GM12878 (cell line): ENCODE measurements at regions not wholly inside any gene's neighbourhood (a gene's known extent, or its start where the extent isn't known, plus 50 kb on each side); places are given as distances from the start of the nearest gene placed in this dataset.

Source experiments
- ATAC-seq: fragments of 200-7000 bp; cut with Tn5 transposase; 3 replicates; pipeline ENCODE4 v1.9.1; 2020; ENCODE audit warnings: mild to moderate bottlenecking, moderate library complexity
- BruUV-seq: library from RNA; stranded (reverse); fragments of 400-500 nt; replicated peaks from 2 replicates; lab custom pipeline; 2021; lab: Mats Ljungman, UMichigan
- CTCF ChIA-PET: fragments of 300-600 bp; sonication (Branson Sonifier 250); formaldehyde crosslinking; extraction: SDS; loops from one replicate; lab custom pipeline; 2021; ENCODE audit warnings: inconsistent platforms; lab: Yijun Ruan, JAX
- POLR2A ChIA-PET: fragments of 350-600 bp; formaldehyde crosslinking; extraction: SDS; loops from one replicate; lab custom pipeline; 2021; ENCODE audit warnings: inconsistent platforms; lab: Charles Lee
- RAD21 ChIA-PET: fragments of 300-600 bp; sonication (Branson Sonifier 250); formaldehyde crosslinking; loops from one replicate; lab custom pipeline; 2023; ENCODE audit warnings: antibody characterized with exemption; ENCODE audit not compliant: unreplicated experiment; lab: Charles Lee
- SMC1A ChIA-PET: fragments of 300-600 bp; sonication (Branson Sonifier 250); formaldehyde crosslinking; loops from one replicate; lab custom pipeline; 2023; ENCODE audit not compliant: unreplicated experiment, uncharacterized antibody; lab: Charles Lee
- DNase-seq: peaks from one replicate; pipeline ENCODE4 v3.0.0-alpha.2; 2011; ENCODE audit warnings: low read depth, low spot score
- FAIRE-seq: peaks from 3 replicates; lab custom pipeline; 2011; peaks lifted over from hg19 to GRCh38; lab: Jason Lieb, UNC
- H2AFZ ChIP-seq: 2 replicates; pipeline ENCODE4 v1.6.0; 2011; ENCODE audit warnings: low read depth, low read length, control low read depth; ENCODE audit not compliant: control insufficient read depth
- H3K27ac ChIP-seq: 2 replicates; pipeline ENCODE4 v1.5.1; 2011; ENCODE audit warnings: control low read depth; ENCODE audit not compliant: control insufficient read depth, insufficient read depth
- H3K27me3 ChIP-seq, 2 experiments: replicated peaks in 1 of 2; 2 replicates each; pipeline versions ENCODE4 v1.6.0 to v1.6.1; 2011; ENCODE audit warnings: low read length in 1 of 2; ENCODE audit not compliant: control insufficient read depth in 2 of 2, insufficient read depth in 2 of 2
- H3K36me3 ChIP-seq, 2 experiments: 2 replicates each; pipeline ENCODE4 v1.5.1; 2011; ENCODE audit warnings: low read length in 1 of 2; ENCODE audit not compliant: control insufficient read depth in 2 of 2, insufficient read depth in 2 of 2
- H3K4me1 ChIP-seq: 2 replicates; pipeline ENCODE4 v1.6.1; 2011; ENCODE audit warnings: mild to moderate bottlenecking, low read length, moderate library complexity, mixed read lengths; ENCODE audit not compliant: control insufficient read depth, insufficient read depth
- H3K4me2 ChIP-seq: 2 replicates; pipeline ENCODE4 v1.6.0; 2011; ENCODE audit warnings: control low read depth; ENCODE audit not compliant: control insufficient read depth, insufficient read depth
- H3K4me3 ChIP-seq: fragments of 200-600 bp; sonication (generic); 2 replicates; pipeline ENCODE4 v1.5.1; 2016
- H3K79me2 ChIP-seq: 2 replicates; pipeline ENCODE4 v1.6.0; 2011; ENCODE audit warnings: low read length; ENCODE audit not compliant: control insufficient read depth, insufficient read depth
- H3K9ac ChIP-seq: 2 replicates; pipeline ENCODE4 v1.8.0; 2011; ENCODE audit warnings: low read length, control low read depth, mixed read lengths; ENCODE audit not compliant: control insufficient read depth, insufficient read depth
- H3K9me3 ChIP-seq: replicated peaks from 3 replicates; pipeline ENCODE4 v1.5.1; 2011; ENCODE audit warnings: mild to moderate bottlenecking, low read length; ENCODE audit not compliant: control insufficient read depth, insufficient read depth
- H4K20me1 ChIP-seq: 2 replicates; pipeline ENCODE4 v1.6.0; 2011; ENCODE audit not compliant: control insufficient read depth, insufficient read depth
- CEBPB ChIP-seq, 2 experiments: fragments of 150-350 bp in 1 of 2; IDR thresholded peaks; 2 replicates each; pipeline ENCODE4 v1.6.1; 2012 to 2014; ENCODE audit warnings: low read depth in 2 of 2, low read length in 2 of 2, borderline replicate concordance in 1 of 2, inconsistent platforms in 1 of 2
- JUND ChIP-seq: IDR thresholded peaks from 2 replicates; pipeline ENCODE4 v1.6.1; 2012; ENCODE audit warnings: low read depth, mild to moderate bottlenecking, low read length, improper control_type of control experiment, moderate library complexity
- NBN ChIP-seq: fragments of 450-650 bp; IDR thresholded peaks from 2 replicates; pipeline ENCODE4 v1.6.1; 2016
- NFYB ChIP-seq: IDR thresholded peaks from 2 replicates; pipeline ENCODE4 v1.6.1; 2011; ENCODE audit warnings: low read depth, mild to moderate bottlenecking, low read length, improper control_type of control experiment, moderate library complexity; ENCODE audit not compliant: insufficient read depth
- SMARCA5 ChIP-seq: fragments of 450-650 bp; IDR thresholded peaks from 2 replicates; pipeline ENCODE4 v1.6.1; 2017; ENCODE audit warnings: mild to moderate bottlenecking
- STAT3 ChIP-seq: IDR thresholded peaks from 2 replicates; pipeline ENCODE4 v1.6.1; 2011; ENCODE audit warnings: low read depth, low read length, improper control_type of control experiment
- TBL1XR1 ChIP-seq: IDR thresholded peaks from 2 replicates; pipeline ENCODE4 v1.6.1; 2012; ENCODE audit warnings: low read depth, low read length, improper control_type of control experiment
- WGBS: methylation state at CpG from one replicate; pipeline ENCODE4 v1.1.6; 2016; ENCODE audit warnings: low lambda C conversion rate; ENCODE audit not compliant: insufficient replicate concordance, insufficient coverage; ENCODE audit errors: missing lambda C conversion rate; 5-methylcytosine and 5-hydroxymethylcytosine counted together
- in situ Hi-C: fragments of 300-500 bp; cut with MboI; formaldehyde crosslinking; loops from 9 replicates; pipeline ENCODE4 v1.14.3; 2018; ENCODE audit warnings: mixed read lengths
- intact Hi-C: fragments of 100-400 bp; cut with micrococcal nuclease; formaldehyde crosslinking; loops from one replicate; pipeline ENCODE4 v1.14.2; 2022; ENCODE audit not compliant: unreplicated experiment
- TF ChIP-seq, protein P1 (sequence below): IDR thresholded peaks from 2 replicates; pipeline ENCODE4 v1.6.1; 2011; ENCODE audit warnings: mild to moderate bottlenecking, low read depth, low read length, moderate library complexity; ENCODE audit not compliant: insufficient replicate concordance
- TF ChIP-seq, protein P2 (sequence below): fragments of 150-350 bp; IDR thresholded peaks from 2 replicates; pipeline ENCODE4 v1.6.1; 2016; ENCODE audit warnings: low read depth, low read length
- TF ChIP-seq, protein P3 (sequence below): fragments of 450-650 bp; formaldehyde crosslinking; IDR thresholded peaks from 2 replicates; pipeline ENCODE4 v1.4.0; 2022; ENCODE audit warnings: mild to moderate bottlenecking, moderate library complexity
- TF ChIP-seq, protein P4 (sequence below): IDR thresholded peaks from 2 replicates; pipeline ENCODE4 v1.6.1; 2012; ENCODE audit warnings: low read length, inconsistent platforms

DNA sequence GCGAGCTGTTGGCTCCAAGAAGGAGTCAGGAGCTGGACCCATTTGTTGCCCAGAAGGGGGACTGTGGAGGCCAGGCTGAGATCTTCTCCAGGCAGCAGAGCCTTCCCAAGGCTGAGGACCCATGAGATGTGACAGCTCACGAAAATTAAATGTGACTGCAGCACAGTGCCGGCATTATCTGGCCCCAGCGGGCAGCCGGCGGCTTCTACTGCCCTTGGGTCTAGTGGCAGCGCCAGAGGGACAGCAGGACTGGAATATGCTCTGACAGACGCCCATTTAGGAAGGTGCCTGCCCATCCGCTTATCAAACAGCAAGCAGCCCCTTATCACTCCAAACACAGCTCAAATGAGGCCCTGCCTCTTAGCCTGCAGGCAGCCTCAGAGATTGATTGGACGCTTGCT, 122.9 kb upstream of the LYZL2 start:
- Histone ChIP-seq H3K27me3 (no peaks in the 10 kb centered on the region), H3K9ac (no peak overlapping the region), H3K36me3 (no peaks in the 10 kb centered on the region), H3K27ac (no peak overlapping the region), H3K4me1 (peaks cover 28% of the 10 kb centered on the region), H3K4me2 (no peak overlapping the region), H2AFZ (no peak overlapping the region), H3K9me3 (no peaks in the 10 kb centered on the region; the same call in 2 of the 3 replicates), H4K20me1 (no peaks in the 10 kb centered on the region), H3K4me3 (no peak overlapping the region), H3K79me2 (no peaks in the 10 kb centered on the region)
- ChIA-PET CTCF (interaction anchor here (0.6 to 2.6 kb wide), 29 partner anchors 10 to 1552 kb away, joined by 3 to 32 read pairs (median 4); partner anchors contain the start of gene ZNF438), SMC1A (interaction anchor here (0.8 to 5.7 kb wide), 14 partner anchors 9 to 1109 kb away, joined by 3 to 37 read pairs (median 4); no protein-coding TSS in a partner anchor), RAD21 (interaction anchor here (0.6 to 2.5 kb wide), 20 partner anchors 11 to 1109 kb away, joined by 3 to 14 read pairs (median 4); partner anchors contain the start of gene ZNF438), POLR2A (interaction anchor here (0.6 kb wide), 2 partner anchors 573 to 1506 kb away, joined by 4 read pairs; no protein-coding TSS in a partner anchor)
- TF ChIP-seq, protein P1, sequence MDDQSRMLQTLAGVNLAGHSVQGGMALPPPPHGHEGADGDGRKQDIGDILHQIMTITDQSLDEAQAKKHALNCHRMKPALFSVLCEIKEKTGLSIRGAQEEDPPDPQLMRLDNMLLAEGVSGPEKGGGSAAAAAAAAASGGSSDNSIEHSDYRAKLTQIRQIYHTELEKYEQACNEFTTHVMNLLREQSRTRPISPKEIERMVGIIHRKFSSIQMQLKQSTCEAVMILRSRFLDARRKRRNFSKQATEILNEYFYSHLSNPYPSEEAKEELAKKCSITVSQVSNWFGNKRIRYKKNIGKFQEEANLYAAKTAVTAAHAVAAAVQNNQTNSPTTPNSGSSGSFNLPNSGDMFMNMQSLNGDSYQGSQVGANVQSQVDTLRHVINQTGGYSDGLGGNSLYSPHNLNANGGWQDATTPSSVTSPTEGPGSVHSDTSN: no peak
- TF ChIP-seq STAT3 (no peak), SMARCA5 (no peak), NBN (no peak), JUND (no peak), TBL1XR1 (no peak), CEBPB (IDR thresholded peaks at IDR 0.05; ENCODE audit: borderline replicate concordance in 1 of 2, low read depth in 2 of 2, low read length in 2 of 2) (no peak), NFYB (no peak)
- TF ChIP-seq, protein P2, sequence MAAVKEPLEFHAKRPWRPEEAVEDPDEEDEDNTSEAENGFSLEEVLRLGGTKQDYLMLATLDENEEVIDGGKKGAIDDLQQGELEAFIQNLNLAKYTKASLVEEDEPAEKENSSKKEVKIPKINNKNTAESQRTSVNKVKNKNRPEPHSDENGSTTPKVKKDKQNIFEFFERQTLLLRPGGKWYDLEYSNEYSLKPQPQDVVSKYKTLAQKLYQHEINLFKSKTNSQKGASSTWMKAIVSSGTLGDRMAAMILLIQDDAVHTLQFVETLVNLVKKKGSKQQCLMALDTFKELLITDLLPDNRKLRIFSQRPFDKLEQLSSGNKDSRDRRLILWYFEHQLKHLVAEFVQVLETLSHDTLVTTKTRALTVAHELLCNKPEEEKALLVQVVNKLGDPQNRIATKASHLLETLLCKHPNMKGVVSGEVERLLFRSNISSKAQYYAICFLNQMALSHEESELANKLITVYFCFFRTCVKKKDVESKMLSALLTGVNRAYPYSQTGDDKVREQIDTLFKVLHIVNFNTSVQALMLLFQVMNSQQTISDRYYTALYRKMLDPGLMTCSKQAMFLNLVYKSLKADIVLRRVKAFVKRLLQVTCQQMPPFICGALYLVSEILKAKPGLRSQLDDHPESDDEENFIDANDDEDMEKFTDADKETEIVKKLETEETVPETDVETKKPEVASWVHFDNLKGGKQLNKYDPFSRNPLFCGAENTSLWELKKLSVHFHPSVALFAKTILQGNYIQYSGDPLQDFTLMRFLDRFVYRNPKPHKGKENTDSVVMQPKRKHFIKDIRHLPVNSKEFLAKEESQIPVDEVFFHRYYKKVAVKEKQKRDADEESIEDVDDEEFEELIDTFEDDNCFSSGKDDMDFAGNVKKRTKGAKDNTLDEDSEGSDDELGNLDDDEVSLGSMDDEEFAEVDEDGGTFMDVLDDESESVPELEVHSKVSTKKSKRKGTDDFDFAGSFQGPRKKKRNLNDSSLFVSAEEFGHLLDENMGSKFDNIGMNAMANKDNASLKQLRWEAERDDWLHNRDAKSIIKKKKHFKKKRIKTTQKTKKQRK: no peak
- TF ChIP-seq, protein P3, sequence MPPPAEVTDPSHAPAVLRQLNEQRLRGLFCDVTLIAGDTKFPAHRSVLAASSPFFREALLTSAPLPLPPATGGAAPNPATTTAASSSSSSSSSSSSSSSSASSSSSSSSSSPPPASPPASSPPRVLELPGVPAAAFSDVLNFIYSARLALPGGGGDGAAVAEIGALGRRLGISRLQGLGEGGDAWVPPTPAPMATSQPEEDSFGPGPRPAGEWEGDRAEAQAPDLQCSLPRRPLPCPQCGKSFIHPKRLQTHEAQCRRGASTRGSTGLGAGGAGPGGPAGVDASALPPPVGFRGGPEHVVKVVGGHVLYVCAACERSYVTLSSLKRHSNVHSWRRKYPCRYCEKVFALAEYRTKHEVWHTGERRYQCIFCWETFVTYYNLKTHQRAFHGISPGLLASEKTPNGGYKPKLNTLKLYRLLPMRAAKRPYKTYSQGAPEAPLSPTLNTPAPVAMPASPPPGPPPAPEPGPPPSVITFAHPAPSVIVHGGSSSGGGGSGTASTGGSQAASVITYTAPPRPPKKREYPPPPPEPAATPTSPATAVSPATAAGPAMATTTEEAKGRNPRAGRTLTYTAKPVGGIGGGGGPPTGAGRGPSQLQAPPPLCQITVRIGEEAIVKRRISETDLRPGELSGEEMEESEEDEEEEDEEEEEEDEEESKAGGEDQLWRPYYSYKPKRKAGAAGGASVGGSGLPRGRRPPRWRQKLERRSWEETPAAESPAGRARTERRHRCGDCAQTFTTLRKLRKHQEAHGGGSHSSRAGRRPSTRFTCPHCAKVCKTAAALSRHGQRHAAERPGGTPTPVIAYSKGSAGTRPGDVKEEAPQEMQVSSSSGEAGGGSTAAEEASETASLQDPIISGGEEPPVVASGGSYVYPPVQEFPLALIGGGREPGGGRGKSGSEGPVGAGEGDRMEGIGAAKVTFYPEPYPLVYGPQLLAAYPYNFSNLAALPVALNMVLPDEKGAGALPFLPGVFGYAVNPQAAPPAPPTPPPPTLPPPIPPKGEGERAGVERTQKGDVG: no peak
- TF ChIP-seq, protein P4, sequence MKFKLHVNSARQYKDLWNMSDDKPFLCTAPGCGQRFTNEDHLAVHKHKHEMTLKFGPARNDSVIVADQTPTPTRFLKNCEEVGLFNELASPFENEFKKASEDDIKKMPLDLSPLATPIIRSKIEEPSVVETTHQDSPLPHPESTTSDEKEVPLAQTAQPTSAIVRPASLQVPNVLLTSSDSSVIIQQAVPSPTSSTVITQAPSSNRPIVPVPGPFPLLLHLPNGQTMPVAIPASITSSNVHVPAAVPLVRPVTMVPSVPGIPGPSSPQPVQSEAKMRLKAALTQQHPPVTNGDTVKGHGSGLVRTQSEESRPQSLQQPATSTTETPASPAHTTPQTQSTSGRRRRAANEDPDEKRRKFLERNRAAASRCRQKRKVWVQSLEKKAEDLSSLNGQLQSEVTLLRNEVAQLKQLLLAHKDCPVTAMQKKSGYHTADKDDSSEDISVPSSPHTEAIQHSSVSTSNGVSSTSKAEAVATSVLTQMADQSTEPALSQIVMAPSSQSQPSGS: no peak
- in situ Hi-C loops (no loop called here), intact Hi-C loops (loop anchor here (1.0 kb wide), 1 partner anchor 1056 kb away; no protein-coding TSS in a partner anchor)
- 86% methylated on average over 10 of the region's 10 CpGs for WGBS
- ATAC-seq (no peak), FAIRE-seq (no peak), DNase-seq (no peak)
- no TSS peak for BruUV-seq
